PC-9 (cell line): ENCODE measurements at regions not wholly inside any gene's neighbourhood (a gene's known extent, or its start where the extent isn't known, plus 50 kb on each side); places are given as distances from the start of the nearest gene placed in this dataset.

Experiments
- CTCF ChIP-seq: fragments of 200-600 bp; sonication (generic); conservative IDR thresholded peaks from 2 replicates; pipeline ENCODE4 v1.6.1; 2017; ENCODE audit warnings: mixed run types, antibody characterized with exemption, mild to moderate bottlenecking, moderate library complexity
- EZH2 ChIP-seq: fragments of 200-600 bp; sonication (generic); IDR thresholded peaks from 2 replicates; pipeline ENCODE4 v1.8.0; 2017; ENCODE audit warnings: antibody characterized with exemption, low read depth

GRCh38 chr14:94989417-94989816, 167.9 kb downstream of the DICER1 start:
- no peak for TF ChIP-seq CTCF
- no peak for TF ChIP-seq EZH2
